Effector memory CD4-positive, alpha-beta T cell (primary cell): ENCODE measurements at regions not wholly inside any gene's neighbourhood (a gene's known extent, or its start where the extent isn't known, plus 50 kb on each side); places are given as distances from the start of the nearest gene placed in this dataset.
A peak's percentile ranks its signal among the peaks of the same experiment; 100 is the strongest.

Experiments
- DNase-seq, 3 donors: peaks; one replicate each; pipeline ENCODE4 v3.0.0-alpha.2; 2020
- H3K27ac ChIP-seq: 2 replicates; pipeline ENCODE4 v1.7.0; 2013; ENCODE audit warnings: mild to moderate bottlenecking, low read length, moderate library complexity; ENCODE audit not compliant: insufficient read depth, poor library complexity, severe bottlenecking
- H3K27me3 ChIP-seq: replicated peaks from 2 replicates; pipeline ENCODE4 v1.7.0; 2013; ENCODE audit warnings: mild to moderate bottlenecking, low read length; ENCODE audit not compliant: insufficient read depth, control insufficient read depth, poor library complexity, severe bottlenecking
- H3K36me3 ChIP-seq: 2 replicates; pipeline ENCODE4 v1.7.0; 2013; ENCODE audit warnings: mild to moderate bottlenecking, low read length, moderate library complexity; ENCODE audit not compliant: control insufficient read depth, insufficient read depth
- H3K4me1 ChIP-seq: 2 replicates; pipeline ENCODE4 v1.7.0; 2013; ENCODE audit warnings: low read length, mild to moderate bottlenecking; ENCODE audit not compliant: control insufficient read depth, insufficient read depth, poor library complexity, severe bottlenecking
- H3K4me3 ChIP-seq: 2 replicates; pipeline ENCODE4 v1.7.0; 2013; ENCODE audit warnings: low read length, low read depth, mild to moderate bottlenecking; ENCODE audit not compliant: insufficient read depth, poor library complexity, severe bottlenecking
- H3K9me3 ChIP-seq: 2 replicates; pipeline ENCODE4 v1.7.0; 2013; ENCODE audit warnings: mild to moderate bottlenecking, low read length, moderate library complexity; ENCODE audit not compliant: control insufficient read depth

DNA sequence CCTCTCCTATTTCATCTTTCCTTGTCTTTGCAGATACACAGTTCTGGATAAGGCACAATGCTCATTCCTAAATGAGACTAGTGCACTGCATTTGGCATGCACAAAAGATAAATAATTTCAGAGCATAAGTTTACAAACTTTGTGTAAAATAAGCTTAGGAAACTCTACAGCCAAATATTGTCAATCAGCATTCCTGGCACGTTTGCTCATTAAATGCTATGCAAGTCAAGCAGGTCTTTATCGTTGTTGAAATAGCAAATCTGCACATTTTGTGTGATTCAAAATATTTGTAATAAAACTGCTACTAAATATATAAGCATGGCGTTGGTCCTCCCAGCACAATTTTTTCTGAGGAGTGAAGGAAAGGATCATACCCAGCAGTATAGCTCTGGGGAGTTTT lies 322.1 kb upstream of the NOCT start:
- Histone ChIP-seq H3K9me3 (no peaks in the 10 kb centered on the region), H3K27ac (no peak overlapping the region)
- no peak for DNase-seq

DNA sequence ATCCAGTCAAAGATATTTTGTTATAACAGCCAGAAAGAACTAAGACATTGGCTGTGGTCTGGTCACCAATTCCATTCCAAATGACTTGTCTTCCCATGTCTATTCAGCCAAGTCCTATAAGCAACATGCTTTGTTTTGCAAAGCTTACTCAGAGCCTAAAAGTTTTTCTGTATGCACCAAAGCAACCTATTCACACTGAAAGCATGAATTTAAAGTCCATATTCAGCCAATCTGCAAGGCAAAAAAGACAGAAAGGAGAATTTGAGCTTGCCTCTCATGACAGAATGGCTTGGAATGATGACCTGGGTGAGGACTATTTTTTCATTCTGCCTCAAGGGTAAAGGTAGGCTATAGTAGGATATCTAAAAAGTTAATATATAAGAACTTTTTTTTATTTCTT lies 323.2 kb upstream of the NOCT start:
- Histone ChIP-seq H3K9me3 (no peaks in the 10 kb centered on the region), H3K36me3 (no peaks in the 10 kb centered on the region), H3K4me1 (no peaks in the 10 kb centered on the region), H3K27ac (no peak overlapping the region), H3K4me3 (no peak overlapping the region), H3K27me3 (no peaks in the 10 kb centered on the region)
- no peak for DNase-seq

More for the DNA sequence above, 322.1 kb upstream of the NOCT start:
- Histone ChIP-seq H3K4me3 (no peak overlapping the region), H3K4me1 (no peaks in the 10 kb centered on the region), H3K36me3 (no peaks in the 10 kb centered on the region), H3K27me3 (no peaks in the 10 kb centered on the region)

DNA sequence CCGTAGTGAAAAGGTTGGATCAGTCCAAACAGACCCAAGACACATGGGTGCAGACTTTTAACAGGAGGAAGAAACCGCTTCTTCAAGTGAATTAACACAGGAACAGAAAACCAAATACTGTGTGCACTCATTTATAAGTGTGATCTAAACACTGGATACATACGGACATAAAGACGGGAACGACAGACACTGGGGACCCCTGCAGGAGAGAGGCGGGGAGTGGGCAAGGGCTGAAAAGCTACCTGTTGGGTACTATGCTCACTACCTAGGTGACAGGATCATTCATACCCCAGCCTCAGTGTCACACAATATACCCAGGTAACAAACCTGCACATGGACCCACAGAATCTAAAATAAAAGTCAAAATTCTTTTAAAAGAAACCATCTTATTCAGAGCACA lies 326.0 kb upstream of the NOCT start:
- no peaks in the 10 kb centered on the region for H3K9me3 ChIP-seq
- H3K4me1 ChIP-seq: no peaks in the 10 kb centered on the region
- no peak overlapping the region for H3K27ac ChIP-seq
- H3K27me3 ChIP-seq: no peaks in the 10 kb centered on the region
- no peaks in the 10 kb centered on the region for H3K36me3 ChIP-seq
- no peak overlapping the region for H3K4me3 ChIP-seq
- no peak for DNase-seq

DNA sequence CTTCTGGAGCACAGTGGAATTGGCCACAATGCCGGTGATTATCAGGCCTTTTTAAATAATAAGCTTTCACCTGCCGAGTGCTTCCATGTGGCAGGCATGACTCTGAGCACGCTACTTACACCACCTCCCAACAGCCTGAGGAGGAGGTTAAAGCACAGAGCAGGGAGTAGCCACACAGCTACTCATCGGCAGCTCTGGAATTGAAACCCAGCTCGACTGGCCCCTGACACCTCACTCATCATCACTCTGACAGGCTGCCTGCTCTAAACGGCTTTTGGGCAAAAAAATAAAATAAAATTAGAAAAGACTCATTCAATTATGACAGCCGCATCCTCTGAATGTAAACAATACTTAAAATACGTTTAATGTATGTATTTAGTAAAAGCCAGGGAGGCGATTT lies 326.4 kb upstream of the NOCT start:
- no peak overlapping the region for H3K4me3 ChIP-seq
- H3K27ac ChIP-seq: no peak overlapping the region
- H3K27me3 ChIP-seq: no peaks in the 10 kb centered on the region
- H3K36me3 ChIP-seq: no peaks in the 10 kb centered on the region
- no peak for DNase-seq
- H3K4me1 ChIP-seq: no peaks in the 10 kb centered on the region
- H3K9me3 ChIP-seq: no peaks in the 10 kb centered on the region

DNA sequence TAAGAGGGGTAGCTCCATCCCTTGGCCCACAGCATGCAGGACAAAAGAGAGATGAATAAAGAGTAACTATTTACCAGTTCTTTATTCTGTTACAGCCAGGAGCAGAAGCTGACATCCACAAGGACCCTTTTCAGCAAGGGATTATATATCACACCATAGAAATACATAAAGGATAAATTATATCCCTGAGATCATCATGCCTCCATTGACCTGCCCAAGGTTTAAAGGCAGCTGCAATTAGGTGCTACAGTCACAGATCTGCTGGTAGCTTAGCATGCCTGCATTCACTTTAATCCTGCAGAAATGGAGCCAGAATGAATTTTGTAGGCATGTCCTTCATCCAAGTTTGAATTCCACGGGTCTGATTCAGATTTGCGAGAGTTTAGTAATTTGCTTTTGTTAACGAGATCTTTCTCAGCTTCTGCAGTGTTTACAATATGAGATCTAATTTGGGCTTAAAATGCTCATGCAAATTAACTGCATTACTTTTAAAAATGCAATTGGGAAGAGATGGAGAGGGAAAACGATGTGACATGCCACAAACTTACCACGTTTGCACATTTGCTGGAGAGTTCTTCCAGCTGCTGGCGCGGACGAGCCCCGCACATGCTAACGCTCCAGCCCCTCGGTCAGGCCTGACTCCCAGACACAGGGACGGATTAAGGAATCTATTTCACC lies 327.0 kb upstream of the NOCT start:
- DNase-seq: no peak

DNA sequence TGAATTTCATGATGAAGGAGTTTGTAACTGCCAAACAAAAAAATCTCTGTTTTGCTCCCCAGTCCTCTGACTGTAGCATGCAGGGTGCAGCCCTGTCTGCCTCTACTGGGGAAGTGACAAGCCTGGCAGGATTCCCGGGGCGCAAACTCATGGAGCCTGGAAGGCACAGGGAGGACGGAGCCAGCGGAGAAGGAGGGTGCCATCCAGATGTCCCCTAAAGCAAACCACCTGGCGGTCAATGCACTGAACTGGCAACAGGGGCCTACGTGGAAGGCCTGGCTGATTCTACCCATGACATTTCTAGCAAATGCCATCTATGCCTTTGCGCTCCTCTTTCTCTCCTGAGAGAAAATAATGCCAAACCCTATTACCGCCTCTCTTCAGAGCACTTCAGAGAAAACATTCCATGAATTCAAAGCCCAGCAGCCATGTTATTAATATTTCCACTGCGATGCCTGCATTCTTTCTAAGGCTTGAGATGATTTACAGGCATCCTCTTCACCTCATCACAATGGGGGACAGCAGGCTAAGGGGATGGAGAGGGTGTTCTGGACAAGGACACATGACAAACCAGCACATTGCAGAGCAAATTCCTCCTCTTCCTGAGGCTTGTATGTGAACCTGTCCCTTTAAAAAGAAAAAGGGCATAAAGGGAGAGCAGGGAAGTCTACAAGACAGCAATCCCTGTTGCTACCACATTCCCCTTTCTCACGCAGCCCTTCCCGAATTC lies 329.3 kb upstream of the NOCT start:
- DNase-seq: no peak
- no peak overlapping the region for H3K27ac ChIP-seq
- peaks cover 3% of the 10 kb centered on the region for H3K27me3 ChIP-seq
- no peaks in the 10 kb centered on the region for H3K9me3 ChIP-seq
- no peaks in the 10 kb centered on the region for H3K36me3 ChIP-seq
- H3K4me3 ChIP-seq: no peak overlapping the region
- H3K4me1 ChIP-seq: no peaks in the 10 kb centered on the region

More for the DNA sequence above, 327.0 kb upstream of the NOCT start:
- Histone ChIP-seq H3K36me3 (no peaks in the 10 kb centered on the region), H3K27ac (no peak overlapping the region), H3K27me3 (no peaks in the 10 kb centered on the region), H3K9me3 (no peaks in the 10 kb centered on the region), H3K4me1 (no peaks in the 10 kb centered on the region), H3K4me3 (no peak overlapping the region)

DNA sequence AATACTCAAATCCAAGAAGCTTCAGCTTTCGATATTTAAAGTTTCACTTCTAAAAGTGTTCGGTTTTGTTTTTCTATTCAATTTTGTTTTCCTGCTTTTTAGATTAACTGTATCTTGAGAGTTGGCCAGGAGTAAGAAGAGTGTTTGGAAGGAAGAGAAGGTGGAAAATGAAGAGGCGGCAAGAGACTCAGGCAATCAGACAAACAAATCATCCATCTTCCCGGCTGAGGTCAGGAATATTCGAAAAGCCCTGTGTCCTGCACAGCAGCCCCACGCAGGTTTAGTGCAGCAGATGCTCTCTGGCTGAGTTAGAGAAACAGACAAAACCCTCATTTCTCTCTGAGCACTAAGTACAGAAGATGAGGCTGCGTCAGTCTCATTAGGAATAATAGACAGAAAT lies 330.3 kb upstream of the NOCT start:
- Histone ChIP-seq H3K4me1 (no peaks in the 10 kb centered on the region), H3K4me3 (no peak overlapping the region)
- no peak for DNase-seq

DNA sequence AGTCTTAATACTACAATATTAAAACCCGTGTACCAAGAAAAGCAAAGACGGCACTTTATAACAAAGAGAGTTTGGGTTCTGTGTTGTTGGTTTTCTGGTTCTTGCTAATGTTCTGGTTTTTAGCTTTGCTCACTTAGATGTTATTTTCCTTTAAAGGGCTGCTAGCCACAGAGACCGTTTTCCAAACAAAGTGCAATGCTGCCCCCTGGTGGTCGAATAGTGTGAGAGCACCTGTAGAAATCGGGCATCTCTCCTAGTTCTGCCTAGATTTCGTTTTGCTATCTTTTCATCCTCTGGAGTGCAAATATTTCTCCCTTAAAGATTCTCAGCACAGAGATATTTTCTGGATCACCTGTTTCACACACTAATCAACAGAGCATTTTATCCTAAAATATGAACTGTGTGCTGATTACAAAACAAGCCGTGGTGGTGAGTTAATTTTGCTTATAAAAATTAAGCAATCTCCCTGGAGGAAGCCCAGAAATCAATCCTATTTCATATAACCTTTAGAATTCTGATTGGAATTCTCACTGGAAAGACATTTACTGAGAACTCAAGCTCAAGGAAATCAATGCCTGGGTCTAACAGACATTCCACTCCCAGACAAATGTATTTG lies 334.5 kb upstream of the NOCT start:
- peaks cover 3% of the 10 kb centered on the region for H3K27me3 ChIP-seq
- H3K27ac ChIP-seq: no peak overlapping the region
- DNase-seq: peak; percentile 8 to 58 (median 18)
- H3K9me3 ChIP-seq: no peaks in the 10 kb centered on the region
- no peak overlapping the region for H3K4me3 ChIP-seq
- no peaks in the 10 kb centered on the region for H3K4me1 ChIP-seq
- H3K36me3 ChIP-seq: no peaks in the 10 kb centered on the region

More for the DNA sequence above, 330.3 kb upstream of the NOCT start:
- Histone ChIP-seq H3K27me3 (peaks cover 3% of the 10 kb centered on the region), H3K9me3 (no peaks in the 10 kb centered on the region), H3K36me3 (no peaks in the 10 kb centered on the region), H3K27ac (no peak overlapping the region)

DNA sequence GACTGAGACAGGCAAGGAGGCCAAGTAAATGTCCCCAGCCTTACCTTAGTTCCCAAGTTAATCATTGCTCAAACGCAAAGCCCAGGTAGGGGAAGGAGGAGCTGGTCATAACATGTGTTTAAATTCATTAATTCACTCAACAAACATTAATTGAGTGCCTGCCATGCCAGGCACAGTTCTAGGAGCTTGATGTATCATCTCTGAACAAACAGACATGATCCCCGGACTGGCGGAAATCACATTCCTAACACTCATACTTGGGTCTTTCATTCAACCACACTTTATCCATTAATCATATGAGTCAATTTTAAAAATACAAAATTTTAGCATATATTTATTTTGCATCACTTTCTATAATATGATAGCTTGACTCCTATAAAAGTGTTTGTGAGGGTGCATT lies 335.3 kb upstream of the NOCT start:
- H3K4me1 ChIP-seq: no peaks in the 10 kb centered on the region
- DNase-seq: no peak
- H3K9me3 ChIP-seq: no peaks in the 10 kb centered on the region
- no peaks in the 10 kb centered on the region for H3K36me3 ChIP-seq
- H3K27me3 ChIP-seq: peaks cover 3% of the 10 kb centered on the region
- H3K4me3 ChIP-seq: no peak overlapping the region
- no peak overlapping the region for H3K27ac ChIP-seq
